Activated B cell treated with CpG ODN at 0.5 μM for 24 hours (primary cell): ENCODE measurements at regions not wholly inside any gene's neighbourhood (a gene's known extent, or its start where the extent isn't known, plus 50 kb on each side); places are given as distances from the start of the nearest gene placed in this dataset.

Experiments
- ATAC-seq: fragments of 200-7000 bp; cut with Tn5 transposase; one replicate; pipeline ENCODE4 v1.10.0; 2021; ENCODE audit warnings: low read depth, mild to moderate bottlenecking, moderate library complexity
- CTCF ChIA-PET: fragments of 350-600 bp; sonication (Branson Sonifier 250); formaldehyde crosslinking; loops from one replicate; lab custom pipeline; 2021; ENCODE audit warnings: antibody characterized with exemption; lab: Charles Lee
- POLR2A ChIA-PET: fragments of 350-600 bp; sonication (Branson Sonifier 250); formaldehyde crosslinking; loops from one replicate; lab custom pipeline; 2021; ENCODE audit warnings: antibody characterized with exemption; lab: Charles Lee
- DNase-seq: peaks from one replicate; pipeline ENCODE4 v3.0.0; 2022
- H3K27ac Mint-ChIP-seq: one replicate; pipeline ENCODE4 v1.8.0; 2020; ENCODE audit warnings: mixed read lengths
- H3K27me3 Mint-ChIP-seq: one replicate; pipeline ENCODE4 v1.8.0; 2021; ENCODE audit warnings: mixed read lengths
- H3K36me3 Mint-ChIP-seq: one replicate; pipeline ENCODE4 v1.8.0; 2021; ENCODE audit warnings: low read depth, mixed read lengths
- H3K4me1 Mint-ChIP-seq: one replicate; pipeline ENCODE4 v1.8.0; 2021; ENCODE audit warnings: mixed read lengths
- H3K4me3 Mint-ChIP-seq: one replicate; pipeline ENCODE4 v1.8.0; 2020; ENCODE audit warnings: mild to moderate bottlenecking, mixed read lengths
- H3K9me3 Mint-ChIP-seq: one replicate; pipeline ENCODE4 v1.8.0; 2020; ENCODE audit warnings: mixed read lengths
- CTCF ChIP-seq: fragments of 200-600 bp; IDR thresholded peaks from one replicate; pipeline ENCODE4 v1.8.0; 2022; ENCODE audit warnings: antibody characterized with exemption, mild to moderate bottlenecking
- intact Hi-C: fragments of 100-400 bp; cut with micrococcal nuclease; formaldehyde crosslinking; loops from one replicate; pipeline ENCODE4 v1.15.1; 2024

GRCh38 chr10:118118716-118119115 lies 72.0 kb upstream of the RAB11FIP2 start:
- TF ChIP-seq CTCF = no peak
- no peaks in the 10 kb centered on the region for H3K9me3 Mint-ChIP-seq
- H3K4me1 Mint-ChIP-seq = no peaks in the 10 kb centered on the region
- H3K27ac Mint-ChIP-seq = no peak overlapping the region
- no peaks in the 10 kb centered on the region for H3K36me3 Mint-ChIP-seq
- H3K4me3 Mint-ChIP-seq = no peak overlapping the region
- intact Hi-C loops = no loop called here
- H3K27me3 Mint-ChIP-seq = peaks cover 10% of the 10 kb centered on the region
- no peak for ATAC-seq
- POLR2A ChIA-PET = no interaction called here
- DNase-seq = no peak
- CTCF ChIA-PET = no interaction called here

DNA sequence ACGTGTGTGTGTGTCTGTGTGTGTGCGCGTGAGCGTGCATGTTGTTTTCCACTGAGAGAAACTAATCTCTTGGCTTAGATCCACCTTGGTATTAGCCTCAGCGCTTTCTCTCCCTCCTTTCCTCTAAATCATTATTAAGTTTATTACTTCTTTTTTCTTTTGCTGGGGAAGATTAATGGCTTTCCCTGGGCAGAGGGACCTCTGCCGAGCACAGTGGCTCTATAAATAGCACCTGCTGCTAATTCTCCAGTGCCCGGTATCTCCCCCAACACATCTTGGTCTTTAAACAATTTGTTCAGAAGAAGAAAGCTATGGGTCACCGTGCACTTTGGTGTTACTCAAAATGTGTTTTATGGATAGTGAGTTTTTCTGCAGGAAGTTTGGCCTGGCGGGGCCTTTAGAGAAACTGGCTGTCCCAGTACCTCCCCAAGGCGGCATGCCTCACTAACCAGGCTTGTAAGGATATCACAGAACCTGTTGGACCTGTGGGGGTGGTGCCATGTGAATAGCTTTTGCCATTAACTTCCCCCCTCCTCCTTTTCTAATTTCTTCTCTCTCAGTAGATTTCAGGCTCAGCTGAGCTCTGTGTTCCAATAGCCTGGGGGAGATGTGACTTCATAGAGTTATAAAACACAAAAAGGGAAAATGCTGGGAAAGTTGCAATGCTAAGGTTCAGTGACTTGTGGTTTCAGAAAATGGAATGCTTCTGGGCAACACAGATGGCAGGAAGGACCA lies 70.1 kb upstream of the RAB11FIP2 start:
- POLR2A ChIA-PET = no interaction called here
- no peaks in the 10 kb centered on the region for H3K36me3 Mint-ChIP-seq
- no peak for ATAC-seq

DNA sequence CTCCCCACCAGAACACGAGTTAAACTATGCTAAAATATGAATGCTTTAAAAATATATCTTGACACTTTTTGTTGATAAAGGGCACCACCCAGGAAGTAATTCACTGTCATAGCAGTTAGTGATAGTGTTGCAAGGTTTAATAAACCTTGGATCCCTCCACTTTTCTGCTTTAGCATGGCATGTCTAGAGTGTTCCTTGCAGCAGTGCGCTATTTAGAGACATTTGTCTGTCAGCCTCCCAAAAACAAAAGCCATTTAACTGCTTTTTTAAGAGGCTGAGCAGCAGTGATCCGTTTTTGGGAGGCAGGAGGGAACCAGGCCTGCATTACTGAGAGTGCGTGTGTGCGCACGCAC lies 69.6 kb upstream of the RAB11FIP2 start:
- intact Hi-C loops = no loop called here
- Mint-ChIP-seq H3K27ac (no peak overlapping the region), H3K4me3 (no peak overlapping the region), H3K27me3 (peaks cover 4% of the 10 kb centered on the region), H3K4me1 (no peaks in the 10 kb centered on the region), H3K36me3 (no peaks in the 10 kb centered on the region), H3K9me3 (no peaks in the 10 kb centered on the region)
- ATAC-seq = no peak
- TF ChIP-seq CTCF = no peak
- ChIA-PET POLR2A (no interaction called here), CTCF (no interaction called here)
- DNase-seq = no peak

More for the DNA sequence above, 70.1 kb upstream of the RAB11FIP2 start:
- Mint-ChIP-seq H3K9me3 (no peaks in the 10 kb centered on the region), H3K4me3 (no peak overlapping the region), H3K27me3 (peaks cover 5% of the 10 kb centered on the region), H3K27ac (no peak overlapping the region), H3K4me1 (no peaks in the 10 kb centered on the region)
- intact Hi-C loops = no loop called here
- CTCF ChIA-PET = no interaction called here
- no peak for DNase-seq
- TF ChIP-seq CTCF = no peak

- H3K4me1 Mint-ChIP-seq = no peaks in the 10 kb centered on the region
- POLR2A ChIA-PET = no interaction called here
- DNase-seq = no peak
- no peaks in the 10 kb centered on the region for H3K9me3 Mint-ChIP-seq
- no peak overlapping the region for H3K4me3 Mint-ChIP-seq
- no peak overlapping the region for H3K27ac Mint-ChIP-seq
- no peaks in the 10 kb centered on the region for H3K36me3 Mint-ChIP-seq
- TF ChIP-seq CTCF = no peak
- peaks cover 4% of the 10 kb centered on the region for H3K27me3 Mint-ChIP-seq
- no peak for ATAC-seq
- intact Hi-C loops = no loop called here
- CTCF ChIA-PET = no interaction called here
Measured at GRCh38 chr10:118115701-118116100, 69.0 kb upstream of the RAB11FIP2 start.

DNA sequence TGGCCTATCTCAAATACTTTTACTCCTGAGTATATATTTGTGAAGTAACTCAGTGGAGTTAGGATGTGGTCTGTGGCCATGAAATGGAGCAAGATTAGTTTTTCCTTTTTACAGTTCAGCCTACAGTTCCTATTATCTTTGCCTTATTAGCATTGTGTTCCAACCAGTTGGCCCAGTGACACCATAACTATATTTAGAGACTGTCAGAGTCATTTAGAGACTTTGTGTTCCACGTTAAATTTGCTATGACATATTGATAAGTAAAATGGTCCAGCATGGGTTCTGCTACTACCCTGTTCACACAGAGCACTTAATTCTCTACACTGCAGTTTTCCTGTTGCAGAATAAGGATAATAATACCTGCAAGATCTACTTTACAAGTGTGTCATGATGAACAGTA lies 68.3 kb upstream of the RAB11FIP2 start:
- H3K27me3 Mint-ChIP-seq = peaks cover 2% of the 10 kb centered on the region
- H3K9me3 Mint-ChIP-seq = no peaks in the 10 kb centered on the region
- ATAC-seq = no peak
- intact Hi-C loops = no loop called here
- TF ChIP-seq CTCF = no peak
- no peak for DNase-seq
- no peaks in the 10 kb centered on the region for H3K4me1 Mint-ChIP-seq
- CTCF ChIA-PET = no interaction called here
- H3K4me3 Mint-ChIP-seq = no peak overlapping the region
- no peak overlapping the region for H3K27ac Mint-ChIP-seq
- no peaks in the 10 kb centered on the region for H3K36me3 Mint-ChIP-seq
- POLR2A ChIA-PET = no interaction called here
